Right forelimb (tissue), 1 donor: ENCODE measurements at regions not wholly inside any gene's neighbourhood (a gene's known extent, or its start where the extent isn't known, plus 50 kb on each side); places are given as distances from the start of the nearest gene placed in this dataset.

Experiments used
- DNase-seq: peaks from one replicate; pipeline ENCODE4 v3.0.0-alpha.2; 2018

GRCh38 chr2:34909992-34910705 lies 1311.0 kb upstream of the FAM98A start:
- no peak for DNase-seq

- no peak for DNase-seq
Measured at GRCh38 chr2:34907812-34908211, 1308.7 kb upstream of the FAM98A start.

- no peak for DNase-seq
Measured at GRCh38 chr2:34901739-34902138, 1302.6 kb upstream of the FAM98A start.

- DNase-seq: no peak
Measured at GRCh38 chr2:34899079-34899478, 1300.0 kb upstream of the FAM98A start.

- DNase-seq: no peak
Measured at GRCh38 chr2:34892766-34893165, 1293.7 kb upstream of the FAM98A start.

- DNase-seq: no peak
Measured at GRCh38 chr2:34892256-34892655, 1293.2 kb upstream of the FAM98A start.

GRCh38 chr2:34875091-34875745 lies 1276.1 kb upstream of the FAM98A start:
- no peak for DNase-seq

- no peak for DNase-seq
Measured at GRCh38 chr2:34853646-34854045, 1254.5 kb upstream of the FAM98A start.

- DNase-seq: no peak
Measured at GRCh38 chr2:34851804-34852203, 1252.7 kb upstream of the FAM98A start.

GRCh38 chr2:34849827-34850226 lies 1250.7 kb upstream of the FAM98A start:
- no peak for DNase-seq

GRCh38 chr2:34848691-34849090 lies 1249.6 kb upstream of the FAM98A start:
- no peak for DNase-seq

- no peak for DNase-seq
Measured at GRCh38 chr2:34848132-34848531, 1249.0 kb upstream of the FAM98A start.

- DNase-seq: no peak
Measured at GRCh38 chr2:34844629-34845028, 1245.5 kb upstream of the FAM98A start.

GRCh38 chr2:34838408-34838807 lies 1239.3 kb upstream of the FAM98A start:
- no peak for DNase-seq

GRCh38 chr2:34836361-34836760 lies 1237.3 kb upstream of the FAM98A start:
- no peak for DNase-seq

GRCh38 chr2:34831096-34831495 lies 1232.0 kb upstream of the FAM98A start:
- DNase-seq: no peak

- DNase-seq: no peak
Measured at GRCh38 chr2:34828481-34828880, 1229.4 kb upstream of the FAM98A start.

GRCh38 chr2:34827398-34827797 lies 1228.3 kb upstream of the FAM98A start:
- no peak for DNase-seq

- no peak for DNase-seq
Measured at GRCh38 chr2:34825686-34826085, 1226.6 kb upstream of the FAM98A start.

GRCh38 chr2:34822616-34823015 lies 1223.5 kb upstream of the FAM98A start:
- DNase-seq: no peak

- DNase-seq: no peak
Measured at GRCh38 chr2:34815052-34815741, 1216.1 kb upstream of the FAM98A start.

GRCh38 chr2:34810456-34810855 lies 1211.4 kb upstream of the FAM98A start:
- no peak for DNase-seq

- DNase-seq: no peak
Measured at GRCh38 chr2:34808426-34808825, 1209.3 kb upstream of the FAM98A start.

GRCh38 chr2:34806891-34807290 lies 1207.8 kb upstream of the FAM98A start:
- DNase-seq: no peak
